ENCODE measurements at regions not wholly inside any gene's neighbourhood (a gene's known extent, or its start where the extent isn't known, plus 50 kb on each side); places are given as distances from the start of the nearest gene placed in this dataset.

- TF ChIP-seq POLR2A (IDR thresholded peaks at IDR 0.05) = no peak
- TF ChIP-seq, protein P1, sequence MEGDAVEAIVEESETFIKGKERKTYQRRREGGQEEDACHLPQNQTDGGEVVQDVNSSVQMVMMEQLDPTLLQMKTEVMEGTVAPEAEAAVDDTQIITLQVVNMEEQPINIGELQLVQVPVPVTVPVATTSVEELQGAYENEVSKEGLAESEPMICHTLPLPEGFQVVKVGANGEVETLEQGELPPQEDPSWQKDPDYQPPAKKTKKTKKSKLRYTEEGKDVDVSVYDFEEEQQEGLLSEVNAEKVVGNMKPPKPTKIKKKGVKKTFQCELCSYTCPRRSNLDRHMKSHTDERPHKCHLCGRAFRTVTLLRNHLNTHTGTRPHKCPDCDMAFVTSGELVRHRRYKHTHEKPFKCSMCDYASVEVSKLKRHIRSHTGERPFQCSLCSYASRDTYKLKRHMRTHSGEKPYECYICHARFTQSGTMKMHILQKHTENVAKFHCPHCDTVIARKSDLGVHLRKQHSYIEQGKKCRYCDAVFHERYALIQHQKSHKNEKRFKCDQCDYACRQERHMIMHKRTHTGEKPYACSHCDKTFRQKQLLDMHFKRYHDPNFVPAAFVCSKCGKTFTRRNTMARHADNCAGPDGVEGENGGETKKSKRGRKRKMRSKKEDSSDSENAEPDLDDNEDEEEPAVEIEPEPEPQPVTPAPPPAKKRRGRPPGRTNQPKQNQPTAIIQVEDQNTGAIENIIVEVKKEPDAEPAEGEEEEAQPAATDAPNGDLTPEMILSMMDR (IDR thresholded peaks at IDR 0.05) = no peak
- no peak for TF ChIP-seq EP300 (IDR thresholded peaks at IDR 0.05)
Observed at GRCh38 chr3:159416856-159417255, 571.8 kb upstream of the IL12A start.
